ENCODE measurements at regions not wholly inside any gene's neighbourhood (a gene's known extent, or its start where the extent isn't known, plus 50 kb on each side); places are given as distances from the start of the nearest gene placed in this dataset.

GRCh38 chr15:70491201-70491621 lies 272.1 kb downstream of the UACA start:
- intact Hi-C loops (cut with DNase I), result no loop called here
- DNase-seq (ENCODE audit: extremely low spot score in 2 of 2), result no peak
- peaks cover 31% of the 10 kb centered on the region for H3K4me1 ChIP-seq
- no peak overlapping the region for H3K4me3 ChIP-seq
- TF ChIP-seq CTCF (IDR thresholded peaks at IDR 0.05), result no peak
- no peak for TF ChIP-seq POLR2AphosphoS5 (IDR thresholded peaks at IDR 0.05; ENCODE audit: insufficient read depth in 1 of 2, low read depth in 1 of 2)
- no peak for TF ChIP-seq POLR2A (IDR thresholded peaks at IDR 0.05)
- H3K36me3 ChIP-seq, result no peaks in the 10 kb centered on the region
- H3K27ac ChIP-seq, result no peak overlapping the region
- no peaks in the 10 kb centered on the region for H3K27me3 ChIP-seq
- no peaks in the 10 kb centered on the region for H3K9me3 ChIP-seq

GRCh38 chr15:70490838-70491155 lies 272.6 kb downstream of the UACA start:
- intact Hi-C loops (cut with DNase I), result no loop called here
- Histone ChIP-seq H3K36me3 (no peaks in the 10 kb centered on the region), H3K4me1 (peaks cover 31% of the 10 kb centered on the region)

GRCh38 chr15:70490148-70490837 lies 273.1 kb downstream of the UACA start:
- no peak overlapping the region for H3K4me3 ChIP-seq
- no peaks in the 10 kb centered on the region for H3K36me3 ChIP-seq
- no peaks in the 10 kb centered on the region for H3K9me3 ChIP-seq
- no peak overlapping the region for H3K27ac ChIP-seq
- intact Hi-C loops (cut with DNase I), result no loop called here
- H3K4me1 ChIP-seq, result peaks cover 29% of the 10 kb centered on the region
- no peaks in the 10 kb centered on the region for H3K27me3 ChIP-seq
- TF ChIP-seq POLR2A (IDR thresholded peaks at IDR 0.05) (no peak), POLR2AphosphoS5 (IDR thresholded peaks at IDR 0.05; ENCODE audit: insufficient read depth in 1 of 2, low read depth in 1 of 2) (no peak), CTCF (IDR thresholded peaks at IDR 0.05) (no peak)
- no peak for DNase-seq (ENCODE audit: extremely low spot score in 2 of 2)

More at GRCh38 chr15:70490838-70491155, 272.6 kb downstream of the UACA start:
- Histone ChIP-seq H3K9me3 (no peaks in the 10 kb centered on the region), H3K27ac (no peak overlapping the region), H3K27me3 (no peaks in the 10 kb centered on the region), H3K4me3 (no peak overlapping the region)
- TF ChIP-seq CTCF (IDR thresholded peaks at IDR 0.05) (no peak), POLR2A (IDR thresholded peaks at IDR 0.05) (no peak), POLR2AphosphoS5 (IDR thresholded peaks at IDR 0.05; ENCODE audit: insufficient read depth in 1 of 2, low read depth in 1 of 2) (no peak)
- no peak for DNase-seq (ENCODE audit: extremely low spot score in 2 of 2)

- Histone ChIP-seq H3K9me3 (no peaks in the 10 kb centered on the region), H3K27me3 (no peaks in the 10 kb centered on the region), H3K27ac (no peak overlapping the region), H3K4me1 (peaks cover 18% of the 10 kb centered on the region), H3K4me3 (no peak overlapping the region), H3K36me3 (no peaks in the 10 kb centered on the region)
- no peak for DNase-seq (ENCODE audit: extremely low spot score in 2 of 2)
- TF ChIP-seq POLR2AphosphoS5 (IDR thresholded peaks at IDR 0.05; ENCODE audit: insufficient read depth in 1 of 2, low read depth in 1 of 2) (no peak), CTCF (IDR thresholded peaks at IDR 0.05) (no peak), POLR2A (IDR thresholded peaks at IDR 0.05) (no peak)
- intact Hi-C loops (cut with DNase I), result loop anchor here (10.0 kb wide), 1 partner anchor 1014 kb away; no protein-coding TSS in a partner anchor
Measured at GRCh38 chr15:70488941-70489848, 274.2 kb downstream of the UACA start.
